NB4 (cell line): ENCODE measurements at regions not wholly inside any gene's neighbourhood (a gene's known extent, or its start where the extent isn't known, plus 50 kb on each side); places are given as distances from the start of the nearest gene placed in this dataset.

ENCODE experiments used
- DNase-seq: peaks from one replicate; pipeline ENCODE4 v3.0.0; 2010; ENCODE audit warnings: low read depth
- H3K4me3 ChIP-seq: one replicate; pipeline ENCODE4 v1.5.1; 2011; ENCODE audit warnings: mild to moderate bottlenecking, low read depth, low read length, moderate library complexity
- MYC ChIP-seq: IDR thresholded peaks from 2 replicates; pipeline ENCODE4 v1.6.1; 2011; ENCODE audit warnings: low read depth, low read length
- POLR2A ChIP-seq: IDR thresholded peaks from 2 replicates; pipeline ENCODE4 v1.6.1; 2011; ENCODE audit warnings: mild to moderate bottlenecking; ENCODE audit not compliant: insufficient read length; ENCODE audit errors: extremely low read depth
- TF ChIP-seq, protein P1 (sequence below): IDR thresholded peaks from one replicate; pipeline ENCODE4 v1.5.1; 2012; ENCODE audit warnings: low read depth, low read length
- TF ChIP-seq, protein P2 (sequence below): IDR thresholded peaks from 2 replicates; pipeline ENCODE4 v1.6.1; 2011; ENCODE audit warnings: low read depth, low read length

DNA sequence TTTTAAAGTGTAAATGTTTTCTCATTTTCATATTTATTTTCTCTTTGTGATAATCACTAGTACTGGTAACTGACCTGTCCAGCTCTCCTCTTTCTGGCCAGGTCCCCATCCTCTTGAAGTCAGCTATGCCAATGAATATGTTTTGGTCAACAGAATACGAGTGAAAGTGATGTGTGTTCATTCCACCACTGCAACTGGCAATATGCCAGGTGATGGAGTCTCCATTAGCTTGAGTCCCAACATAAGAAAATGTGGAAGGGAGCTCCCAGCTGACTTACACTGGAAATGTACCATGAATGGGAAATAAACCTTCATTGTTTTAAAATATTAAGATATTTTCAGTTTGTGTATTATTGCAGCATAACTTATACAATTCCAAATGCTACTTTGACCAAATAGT lies 75.8 kb downstream of the CCDC34 start:
- TF ChIP-seq, protein P1, sequence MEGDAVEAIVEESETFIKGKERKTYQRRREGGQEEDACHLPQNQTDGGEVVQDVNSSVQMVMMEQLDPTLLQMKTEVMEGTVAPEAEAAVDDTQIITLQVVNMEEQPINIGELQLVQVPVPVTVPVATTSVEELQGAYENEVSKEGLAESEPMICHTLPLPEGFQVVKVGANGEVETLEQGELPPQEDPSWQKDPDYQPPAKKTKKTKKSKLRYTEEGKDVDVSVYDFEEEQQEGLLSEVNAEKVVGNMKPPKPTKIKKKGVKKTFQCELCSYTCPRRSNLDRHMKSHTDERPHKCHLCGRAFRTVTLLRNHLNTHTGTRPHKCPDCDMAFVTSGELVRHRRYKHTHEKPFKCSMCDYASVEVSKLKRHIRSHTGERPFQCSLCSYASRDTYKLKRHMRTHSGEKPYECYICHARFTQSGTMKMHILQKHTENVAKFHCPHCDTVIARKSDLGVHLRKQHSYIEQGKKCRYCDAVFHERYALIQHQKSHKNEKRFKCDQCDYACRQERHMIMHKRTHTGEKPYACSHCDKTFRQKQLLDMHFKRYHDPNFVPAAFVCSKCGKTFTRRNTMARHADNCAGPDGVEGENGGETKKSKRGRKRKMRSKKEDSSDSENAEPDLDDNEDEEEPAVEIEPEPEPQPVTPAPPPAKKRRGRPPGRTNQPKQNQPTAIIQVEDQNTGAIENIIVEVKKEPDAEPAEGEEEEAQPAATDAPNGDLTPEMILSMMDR, result no peak
- TF ChIP-seq, protein P2, sequence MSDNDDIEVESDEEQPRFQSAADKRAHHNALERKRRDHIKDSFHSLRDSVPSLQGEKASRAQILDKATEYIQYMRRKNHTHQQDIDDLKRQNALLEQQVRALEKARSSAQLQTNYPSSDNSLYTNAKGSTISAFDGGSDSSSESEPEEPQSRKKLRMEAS, result no peak
- TF ChIP-seq POLR2A, result no peak
- TF ChIP-seq MYC, result no peak
- no peak overlapping the region for H3K4me3 ChIP-seq
- no peak for DNase-seq

DNA sequence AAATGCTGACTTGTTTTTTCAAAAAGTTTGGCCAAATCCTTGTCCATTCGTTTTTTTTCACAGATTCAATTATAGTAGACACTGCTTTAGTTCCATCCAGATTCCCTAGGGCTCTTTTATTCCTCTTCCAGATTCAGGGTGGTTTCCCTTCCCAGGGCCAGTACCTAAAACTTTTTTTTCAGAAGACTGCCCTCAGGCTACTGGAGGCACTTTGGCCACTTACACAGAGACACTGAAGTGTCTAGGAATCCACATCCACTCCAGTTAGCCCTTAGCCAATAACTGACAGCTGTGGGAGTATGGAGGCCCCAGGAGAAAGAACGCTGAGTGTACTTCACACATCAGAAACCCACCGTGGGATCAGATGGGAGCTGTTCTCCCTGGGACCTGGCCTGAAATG lies 77.3 kb downstream of the CCDC34 start:
- DNase-seq, result no peak
- no peak for TF ChIP-seq POLR2A
- TF ChIP-seq, protein P2, result no peak
- TF ChIP-seq, protein P1, result no peak
- TF ChIP-seq MYC, result no peak
- H3K4me3 ChIP-seq, result no peak overlapping the region

DNA sequence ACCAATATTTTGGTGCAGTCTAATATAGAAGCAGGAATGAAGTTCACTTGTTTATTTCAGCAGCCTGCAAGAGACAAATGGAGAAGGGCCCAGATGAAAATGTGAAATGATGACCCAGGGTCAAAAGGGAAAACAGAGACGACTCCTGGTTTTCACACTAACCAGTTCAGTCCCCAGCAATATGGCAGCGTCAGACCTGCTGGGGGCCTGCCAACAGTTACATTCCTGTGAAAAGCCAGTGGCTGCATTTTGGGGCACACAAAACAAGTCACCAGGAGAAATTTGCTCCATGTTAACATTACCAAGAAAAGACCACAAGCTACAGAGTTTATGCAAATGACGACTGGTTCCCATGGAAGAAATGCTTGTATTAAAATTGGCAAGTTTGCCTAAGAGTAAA lies 80.2 kb downstream of the CCDC34 start:
- DNase-seq, result no peak
- no peak overlapping the region for H3K4me3 ChIP-seq
- TF ChIP-seq, protein P1, result no peak
- TF ChIP-seq MYC (no peak), POLR2A (no peak)
- TF ChIP-seq, protein P2, result no peak

DNA sequence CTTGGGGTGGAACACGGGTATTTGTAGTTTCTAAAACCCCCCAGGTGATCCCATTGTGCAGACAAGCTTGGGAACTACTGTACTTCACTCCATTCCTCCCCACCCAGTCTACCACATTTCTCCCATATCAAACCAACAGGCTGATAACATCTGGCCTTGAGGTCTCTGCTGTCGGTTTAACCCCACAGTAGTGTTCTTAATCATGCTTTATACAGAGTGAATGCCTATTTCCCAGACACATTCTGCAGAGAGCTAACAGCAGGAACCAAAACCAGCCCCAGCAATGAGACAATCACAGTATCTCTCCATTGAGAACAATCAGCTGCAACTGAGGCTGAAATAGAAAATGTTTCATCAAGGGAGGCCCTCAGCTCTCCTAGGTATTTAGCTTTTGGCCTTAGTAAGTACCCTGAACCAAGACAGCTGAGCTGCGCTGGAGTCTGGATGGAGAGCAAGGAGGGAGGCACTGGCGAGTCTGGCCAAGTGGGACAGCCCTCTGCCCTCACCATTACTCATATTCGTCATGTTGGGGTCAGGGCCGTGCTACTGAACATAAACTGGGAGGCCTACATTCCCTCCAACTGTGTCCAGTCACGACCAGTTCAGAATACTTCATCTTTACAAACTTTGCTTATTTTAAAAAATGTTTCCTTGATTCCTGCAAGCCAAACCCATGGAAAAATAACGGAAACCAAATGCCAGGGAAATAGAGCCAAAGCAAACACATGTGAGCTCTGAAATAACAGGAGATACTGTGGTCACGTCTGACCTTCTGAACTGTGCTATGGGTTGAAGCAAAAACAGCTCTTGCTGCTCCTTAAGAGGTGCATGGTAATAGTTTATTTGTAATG lies 81.0 kb downstream of the CCDC34 start:
- H3K4me3 ChIP-seq, result no peak overlapping the region
- TF ChIP-seq, protein P1, result no peak
- TF ChIP-seq, protein P2, result no peak
- TF ChIP-seq POLR2A (no peak), MYC (no peak)
- DNase-seq, result no peak

DNA sequence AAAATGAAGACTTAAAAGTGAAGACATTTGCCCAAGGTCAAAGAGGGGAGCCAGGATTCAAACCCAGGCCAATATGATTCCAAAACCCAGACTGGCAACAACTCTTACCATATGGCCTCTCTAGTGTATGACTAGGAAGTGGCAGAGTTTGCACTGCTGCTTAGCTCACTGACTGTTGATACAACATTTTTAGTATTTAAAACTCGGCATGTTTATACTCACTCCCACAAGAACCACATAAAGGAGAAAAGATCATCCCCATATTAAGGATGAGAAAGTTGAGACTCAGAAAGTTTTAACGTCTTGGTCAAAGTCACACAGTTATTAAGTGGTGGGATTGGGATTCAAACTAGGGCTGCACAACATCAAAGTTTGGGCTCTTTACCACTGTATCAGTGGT lies 81.7 kb downstream of the CCDC34 start:
- H3K4me3 ChIP-seq, result no peak overlapping the region
- TF ChIP-seq, protein P1, result no peak
- TF ChIP-seq POLR2A (no peak), MYC (no peak)
- TF ChIP-seq, protein P2, result no peak
- no peak for DNase-seq
